ENCODE measurements at regions not wholly inside any gene's neighbourhood (a gene's known extent, or its start where the extent isn't known, plus 50 kb on each side); places are given as distances from the start of the nearest gene placed in this dataset.

DNA sequence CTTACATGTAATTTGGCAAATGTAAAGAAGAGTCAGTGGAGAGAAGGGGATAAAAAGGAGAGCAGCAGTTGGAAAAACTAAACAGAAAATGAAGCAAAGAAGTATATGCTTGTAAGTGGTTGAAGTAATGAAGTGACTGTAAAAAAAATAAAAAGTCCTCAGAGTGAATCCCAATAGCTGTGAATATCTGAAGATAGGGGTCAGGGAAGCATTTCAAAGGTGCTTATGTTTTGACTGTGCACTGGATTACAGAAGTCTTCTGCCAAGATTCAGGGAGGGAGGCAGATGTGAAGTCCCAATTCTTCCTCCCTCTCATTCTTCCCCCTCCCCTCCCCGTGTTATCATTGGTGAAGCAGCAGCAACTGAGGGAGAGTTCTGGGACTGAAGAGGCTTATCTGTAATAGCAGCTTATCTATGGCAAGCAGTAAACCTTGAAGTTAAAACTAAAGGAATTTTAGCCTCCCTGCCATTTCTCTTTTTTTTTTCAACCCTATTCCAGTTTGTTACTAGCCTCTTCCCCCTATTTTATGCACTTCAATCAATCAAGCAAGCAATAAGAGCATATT is 597.9 kb downstream of the IGSF11 start:
- H3K36me3 ChIP-seq = no peaks in the 10 kb centered on the region
- no peak for DNase-seq
- TF ChIP-seq POLR2A (IDR thresholded peaks at IDR 0.05) = no peak

GRCh38 chr3:118445036-118445435 is 589.6 kb downstream of the IGSF11 start:
- TF ChIP-seq, protein P1, sequence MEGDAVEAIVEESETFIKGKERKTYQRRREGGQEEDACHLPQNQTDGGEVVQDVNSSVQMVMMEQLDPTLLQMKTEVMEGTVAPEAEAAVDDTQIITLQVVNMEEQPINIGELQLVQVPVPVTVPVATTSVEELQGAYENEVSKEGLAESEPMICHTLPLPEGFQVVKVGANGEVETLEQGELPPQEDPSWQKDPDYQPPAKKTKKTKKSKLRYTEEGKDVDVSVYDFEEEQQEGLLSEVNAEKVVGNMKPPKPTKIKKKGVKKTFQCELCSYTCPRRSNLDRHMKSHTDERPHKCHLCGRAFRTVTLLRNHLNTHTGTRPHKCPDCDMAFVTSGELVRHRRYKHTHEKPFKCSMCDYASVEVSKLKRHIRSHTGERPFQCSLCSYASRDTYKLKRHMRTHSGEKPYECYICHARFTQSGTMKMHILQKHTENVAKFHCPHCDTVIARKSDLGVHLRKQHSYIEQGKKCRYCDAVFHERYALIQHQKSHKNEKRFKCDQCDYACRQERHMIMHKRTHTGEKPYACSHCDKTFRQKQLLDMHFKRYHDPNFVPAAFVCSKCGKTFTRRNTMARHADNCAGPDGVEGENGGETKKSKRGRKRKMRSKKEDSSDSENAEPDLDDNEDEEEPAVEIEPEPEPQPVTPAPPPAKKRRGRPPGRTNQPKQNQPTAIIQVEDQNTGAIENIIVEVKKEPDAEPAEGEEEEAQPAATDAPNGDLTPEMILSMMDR (IDR thresholded peaks at IDR 0.05) = no peak
- no peak for TF ChIP-seq POLR2A (IDR thresholded peaks at IDR 0.05)
- no peaks in the 10 kb centered on the region for H3K27me3 ChIP-seq

More for the DNA sequence above, 597.9 kb downstream of the IGSF11 start:
- H3K27ac ChIP-seq = no peak overlapping the region
- no peaks in the 10 kb centered on the region for H3K4me1 ChIP-seq
- H3K9me3 ChIP-seq = no peaks in the 10 kb centered on the region
- no peaks in the 10 kb centered on the region for H3K27me3 ChIP-seq
- no peak overlapping the region for H3K4me3 ChIP-seq

DNA sequence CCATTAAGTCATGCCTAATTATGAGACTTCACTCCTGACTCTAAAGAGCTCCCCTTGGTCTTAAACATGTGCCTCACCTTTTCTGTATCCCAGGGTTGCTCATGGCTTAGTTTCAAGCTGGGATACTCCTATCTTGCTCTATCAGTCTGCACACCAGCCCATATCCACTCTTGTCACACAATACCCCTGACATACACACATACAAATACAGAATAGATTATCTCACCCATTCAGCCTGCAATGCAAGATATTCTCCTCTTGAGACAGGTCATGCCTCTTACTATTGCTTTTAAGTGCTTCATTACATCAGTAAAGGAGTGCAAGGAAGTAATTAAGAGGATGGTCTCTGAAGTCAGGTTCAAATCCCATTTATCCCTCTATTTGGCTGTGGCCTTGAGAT is 587.3 kb downstream of the IGSF11 start:
- H3K4me3 ChIP-seq = no peak overlapping the region
- no peak for TF ChIP-seq POLR2A (IDR thresholded peaks at IDR 0.05)
- TF ChIP-seq, protein P1 (IDR thresholded peaks at IDR 0.05) = no peak
- no peak overlapping the region for H3K27ac ChIP-seq
- H3K27me3 ChIP-seq = no peaks in the 10 kb centered on the region
- no peaks in the 10 kb centered on the region for H3K36me3 ChIP-seq
- no peaks in the 10 kb centered on the region for H3K4me1 ChIP-seq
- H3K9me3 ChIP-seq = peaks cover 0 to 6% (median 0%) of the 10 kb centered on the region in 4 donors
- DNase-seq = no peak

More at GRCh38 chr3:118445036-118445435, 589.6 kb downstream of the IGSF11 start:
- Histone ChIP-seq H3K27ac (no peak overlapping the region), H3K4me3 (no peak overlapping the region), H3K36me3 (no peaks in the 10 kb centered on the region), H3K9me3 (peaks cover 0 to 6% (median 0%) of the 10 kb centered on the region in 4 donors), H3K4me1 (no peaks in the 10 kb centered on the region)
- DNase-seq = no peak

- Histone ChIP-seq H3K9me3 (no peaks in the 10 kb centered on the region), H3K4me3 (no peak overlapping the region), H3K27me3 (no peaks in the 10 kb centered on the region), H3K4me1 (no peaks in the 10 kb centered on the region), H3K36me3 (no peaks in the 10 kb centered on the region), H3K27ac (no peak overlapping the region)
- DNase-seq = no peak
- TF ChIP-seq, protein P1 (IDR thresholded peaks at IDR 0.05) = no peak
- no peak for TF ChIP-seq POLR2A (IDR thresholded peaks at IDR 0.05)
These were observed 567.8 kb downstream of the IGSF11 start for GRCh38 chr3:118466795-118467330.

GRCh38 chr3:118468801-118469200 is 565.8 kb downstream of the IGSF11 start:
- Histone ChIP-seq H3K4me1 (no peaks in the 10 kb centered on the region), H3K36me3 (no peaks in the 10 kb centered on the region), H3K27ac (no peak overlapping the region), H3K27me3 (no peaks in the 10 kb centered on the region), H3K9me3 (no peaks in the 10 kb centered on the region), H3K4me3 (no peak overlapping the region)
- DNase-seq = no peak
- TF ChIP-seq POLR2A (IDR thresholded peaks at IDR 0.05) = no peak
- TF ChIP-seq, protein P1 (IDR thresholded peaks at IDR 0.05) = no peak

DNA sequence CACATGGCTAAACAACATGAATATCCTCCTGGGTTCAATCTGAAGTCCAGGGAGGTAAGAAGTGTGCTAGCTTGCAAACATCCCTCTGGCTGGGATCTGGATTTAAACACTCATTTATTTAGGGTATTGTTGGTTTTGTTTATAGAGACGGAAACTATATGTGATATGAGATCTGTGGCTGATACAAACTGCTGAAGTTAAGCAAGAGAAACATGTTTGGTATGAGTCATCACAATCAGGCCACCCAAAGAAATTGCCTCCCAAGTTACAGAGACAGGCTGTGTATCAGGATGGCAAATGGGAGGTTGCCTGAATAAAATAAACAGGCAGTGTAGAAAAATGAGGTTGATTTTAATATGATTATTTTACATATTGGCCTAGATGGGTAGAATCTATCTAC is 562.1 kb downstream of the IGSF11 start:
- no peak overlapping the region for H3K4me3 ChIP-seq
- TF ChIP-seq, protein P1 (IDR thresholded peaks at IDR 0.05) = no peak
- TF ChIP-seq POLR2A (IDR thresholded peaks at IDR 0.05) = no peak
- no peaks in the 10 kb centered on the region for H3K9me3 ChIP-seq
- DNase-seq = no peak
- H3K27me3 ChIP-seq = no peaks in the 10 kb centered on the region
- no peaks in the 10 kb centered on the region for H3K4me1 ChIP-seq
- no peaks in the 10 kb centered on the region for H3K36me3 ChIP-seq
- H3K27ac ChIP-seq = no peak overlapping the region

All from Peyer's patch (tissue), 4 donors.